Glomerular visceral epithelial cell (primary cell): ENCODE measurements at regions not wholly inside any gene's neighbourhood (a gene's known extent, or its start where the extent isn't known, plus 50 kb on each side); places are given as distances from the start of the nearest gene placed in this dataset.
"Not testable (repeated sequence)": the region's sequence is repeated elsewhere in the genome, so short reads cannot be mapped to it uniquely, and the experiment has no call there.

Source experiments
- DNase-seq: peaks from one replicate; pipeline ENCODE4 v3.0.0-alpha.2; 2016; ENCODE audit errors: extremely low spot score

DNA sequence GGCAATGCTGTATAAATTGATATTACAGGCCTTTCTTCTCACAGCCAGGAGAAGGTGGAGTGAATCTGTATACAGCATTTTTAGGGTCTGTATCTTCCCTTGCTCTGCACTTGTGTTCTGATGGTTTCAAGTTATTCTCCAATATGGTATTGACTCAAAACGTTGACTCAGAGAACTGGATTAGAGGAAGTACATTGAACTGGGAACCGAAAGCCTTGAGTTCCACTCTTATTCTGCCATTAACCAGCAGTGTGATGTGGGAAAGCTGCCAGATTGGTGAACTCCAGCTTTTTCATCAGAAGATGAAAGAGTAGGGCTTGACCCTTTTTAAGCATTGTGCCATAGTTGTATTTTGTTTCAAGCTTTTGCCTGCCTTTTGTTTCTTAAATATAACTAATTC lies 167.7 kb downstream of the SPRY2 start:
- DNase-seq = no peak

DNA sequence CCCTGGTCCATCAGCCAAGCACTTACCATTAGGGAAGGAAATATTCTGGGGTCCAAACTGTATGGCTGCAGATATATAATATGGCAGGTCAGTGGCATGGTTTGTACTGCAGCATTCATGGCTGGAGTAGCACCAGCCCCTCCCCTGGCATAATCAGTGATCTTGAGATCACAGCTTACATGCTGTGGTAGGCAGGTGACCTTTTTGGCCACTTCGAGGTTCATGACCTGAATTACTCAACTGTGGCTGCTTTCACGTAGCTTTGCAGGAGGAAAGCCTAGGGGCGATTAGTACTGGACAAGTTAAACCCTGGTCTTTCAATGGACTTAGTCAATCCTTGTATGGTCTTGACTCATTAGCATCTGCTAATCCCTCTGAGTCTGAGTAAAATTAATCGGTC lies 169.8 kb downstream of the SPRY2 start:
- no peak for DNase-seq

- DNase-seq = no peak
Observed at GRCh38 chr13:80168089-80168850, 172.7 kb downstream of the SPRY2 start.

- DNase-seq = no peak
Observed at GRCh38 chr13:80166352-80166751, 174.6 kb downstream of the SPRY2 start.

DNA sequence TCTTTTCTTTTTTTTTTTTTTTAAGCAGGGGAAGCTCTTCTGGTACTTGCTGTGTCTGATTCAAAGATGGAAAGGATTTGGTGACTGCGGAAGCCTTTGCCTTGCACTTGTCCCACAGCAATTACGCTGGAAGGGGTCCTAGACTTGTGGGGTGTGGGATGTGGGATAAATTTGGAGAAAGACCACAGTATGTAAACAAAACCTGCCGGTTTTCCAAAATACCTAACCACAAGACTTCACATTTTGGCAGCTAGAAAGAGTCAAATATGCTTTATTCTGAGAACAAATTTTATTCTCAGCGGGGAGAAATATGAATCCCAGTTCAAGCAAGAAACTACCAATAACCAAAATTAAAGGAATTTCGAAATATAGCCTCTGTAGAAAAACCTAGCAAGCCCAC lies 176.5 kb downstream of the SPRY2 start:
- no peak for DNase-seq

DNA sequence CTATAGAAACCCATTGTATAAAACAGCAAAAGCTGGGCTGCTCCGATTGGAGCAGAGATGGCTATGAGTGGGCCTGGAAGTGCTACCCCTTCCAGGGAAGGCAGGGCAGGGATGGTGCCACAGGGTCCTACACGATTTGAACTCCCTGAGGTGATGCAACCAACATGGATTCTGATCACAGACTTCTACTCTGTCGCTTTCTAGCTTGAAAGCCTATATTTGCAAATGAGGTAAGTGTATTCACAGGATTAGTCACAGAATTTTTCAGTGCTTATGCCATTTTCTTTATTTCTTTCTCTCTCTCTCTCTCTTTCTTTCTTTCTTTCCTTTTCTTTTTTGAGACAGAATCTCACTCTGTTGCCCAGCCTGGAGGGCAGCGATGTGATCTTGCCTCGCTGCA lies 179.0 kb downstream of the SPRY2 start:
- no peak for DNase-seq

GRCh38 chr13:80161219-80161618 lies 179.7 kb downstream of the SPRY2 start:
- DNase-seq = no peak

GRCh38 chr13:80160110-80160509 lies 180.8 kb downstream of the SPRY2 start:
- no peak for DNase-seq

DNA sequence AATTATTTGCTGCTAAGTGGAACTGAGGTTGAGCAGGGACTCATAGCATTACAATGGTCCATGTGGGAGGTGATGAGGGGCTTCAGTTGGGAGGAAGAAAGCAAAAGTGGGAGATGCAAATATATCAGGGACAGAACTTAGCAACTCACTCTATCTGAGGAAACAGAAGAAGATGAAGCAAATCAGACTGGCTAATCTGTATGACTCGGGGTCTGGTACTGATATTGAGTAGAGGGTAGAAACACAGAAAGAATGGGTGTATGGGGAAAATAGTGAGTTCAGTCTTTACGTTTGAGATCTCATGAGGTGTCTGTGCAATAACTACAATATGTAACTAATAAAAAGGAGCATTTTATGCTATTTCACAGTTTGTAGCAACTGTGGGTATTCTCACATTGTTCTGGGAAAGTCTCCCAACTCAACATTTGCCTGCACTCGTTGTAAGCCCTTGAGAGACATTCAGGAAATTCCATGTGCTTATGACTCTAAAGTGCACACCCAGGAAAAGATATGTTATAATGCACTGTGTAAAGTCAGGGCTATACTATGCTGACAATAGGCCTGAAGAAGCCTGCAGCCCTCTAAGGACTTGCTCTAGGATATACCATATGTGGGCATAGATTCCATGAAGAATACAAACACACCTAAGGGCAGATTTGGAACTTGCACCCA lies 183.5 kb downstream of the SPRY2 start:
- no peak for DNase-seq

- not testable (repeated sequence) for DNase-seq
Observed at GRCh38 chr13:80152142-80152541, 188.8 kb downstream of the SPRY2 start.

- DNase-seq = no peak
Observed at GRCh38 chr13:80151016-80151415, 189.9 kb downstream of the SPRY2 start.

DNA sequence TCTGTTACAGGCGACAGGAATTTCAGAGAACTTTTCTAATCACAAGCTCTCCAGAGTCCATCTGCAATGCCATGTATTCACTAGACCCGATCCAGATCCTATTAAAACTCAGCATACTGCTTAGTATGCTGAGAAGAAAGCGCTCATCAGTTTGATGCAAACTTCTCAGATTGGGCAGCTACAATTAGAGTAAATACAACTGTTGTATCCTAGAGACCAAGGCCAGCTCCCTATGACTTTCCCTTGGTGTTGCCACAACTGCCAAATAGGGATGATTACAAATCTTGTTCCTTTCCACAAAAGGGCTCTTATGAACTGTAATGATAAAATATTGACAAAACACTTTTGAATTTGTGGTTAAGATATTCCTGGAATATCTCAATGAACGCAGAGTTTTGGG lies 191.2 kb downstream of the SPRY2 start:
- no peak for DNase-seq

DNA sequence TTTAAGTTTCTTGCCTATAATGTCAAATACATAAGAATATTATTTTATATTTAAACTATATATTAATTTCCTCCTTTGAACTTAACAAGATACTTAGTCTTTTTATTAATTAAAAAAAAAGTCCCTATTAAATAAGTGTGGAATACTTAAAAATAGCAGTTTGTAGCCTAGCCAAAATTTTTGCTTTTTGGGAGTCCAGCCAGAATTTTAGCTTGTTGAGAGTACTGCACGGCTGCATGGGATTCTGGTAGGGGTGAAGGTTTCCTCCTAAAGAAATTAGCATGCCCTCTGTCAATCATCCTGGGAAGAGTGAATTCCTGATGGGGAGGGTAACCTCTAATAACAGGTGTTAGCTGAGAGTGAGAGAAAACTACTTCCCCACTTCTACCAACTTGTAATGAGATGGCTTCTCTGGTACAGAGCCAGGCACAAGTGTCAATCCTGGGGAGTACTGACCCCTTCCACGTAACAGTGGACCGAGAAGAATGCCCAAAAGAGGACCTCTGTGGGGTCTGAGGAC lies 195.7 kb downstream of the SPRY2 start:
- no peak for DNase-seq

DNA sequence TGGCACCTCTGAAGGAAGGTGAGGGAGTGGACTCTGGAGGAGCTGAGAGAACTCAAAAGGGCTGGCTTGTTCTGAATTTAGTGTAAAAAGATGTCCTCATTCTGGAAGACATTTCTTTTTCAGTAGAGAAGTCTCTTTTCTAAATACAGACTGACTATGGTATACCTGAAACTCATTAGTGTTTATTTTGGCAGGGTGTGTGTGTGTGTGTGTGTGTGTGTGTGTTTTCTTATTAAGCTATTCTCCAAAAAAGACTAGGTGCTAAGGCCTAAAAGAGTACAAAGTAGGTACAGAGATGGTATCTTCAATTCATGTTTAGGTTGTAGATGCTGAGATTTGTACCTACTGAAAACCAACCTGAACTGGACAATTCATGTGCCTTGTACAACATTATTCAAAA lies 196.4 kb downstream of the SPRY2 start:
- DNase-seq = no peak

DNA sequence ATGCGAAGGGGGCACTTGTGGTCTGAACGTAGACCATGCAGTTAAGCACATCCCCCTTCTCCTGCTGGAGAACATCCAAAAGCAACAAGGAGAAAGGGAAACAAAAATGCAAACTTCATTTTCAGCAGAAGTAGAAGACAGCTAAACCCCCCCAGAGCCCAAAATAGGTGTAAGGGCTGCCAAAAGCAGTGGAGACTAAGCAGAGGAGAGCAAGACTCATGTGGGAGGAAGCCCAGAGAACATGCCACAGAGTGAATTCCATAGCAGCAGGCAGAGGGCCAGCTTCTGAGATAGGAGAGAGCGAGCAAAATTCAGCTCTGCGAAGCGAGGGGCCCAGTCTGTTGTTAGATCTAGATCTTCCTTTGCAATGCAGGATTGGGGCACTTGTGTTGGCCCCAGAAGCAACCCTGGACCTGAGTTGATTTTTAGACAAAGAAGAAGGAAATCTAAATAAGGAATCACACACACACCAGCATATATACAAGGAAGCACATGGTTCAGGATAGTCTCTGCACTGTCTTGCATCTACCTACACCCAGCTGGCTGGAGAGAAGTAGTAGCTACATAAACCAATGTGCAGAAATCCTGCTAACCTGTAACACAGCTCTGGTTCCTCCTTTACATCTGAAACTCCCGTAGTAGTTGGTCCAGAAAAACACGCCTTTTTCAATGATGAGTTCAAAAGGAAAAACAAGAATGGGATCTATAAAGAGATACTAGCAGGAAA lies 199.6 kb downstream of the SPRY2 start:
- DNase-seq = no peak

DNA sequence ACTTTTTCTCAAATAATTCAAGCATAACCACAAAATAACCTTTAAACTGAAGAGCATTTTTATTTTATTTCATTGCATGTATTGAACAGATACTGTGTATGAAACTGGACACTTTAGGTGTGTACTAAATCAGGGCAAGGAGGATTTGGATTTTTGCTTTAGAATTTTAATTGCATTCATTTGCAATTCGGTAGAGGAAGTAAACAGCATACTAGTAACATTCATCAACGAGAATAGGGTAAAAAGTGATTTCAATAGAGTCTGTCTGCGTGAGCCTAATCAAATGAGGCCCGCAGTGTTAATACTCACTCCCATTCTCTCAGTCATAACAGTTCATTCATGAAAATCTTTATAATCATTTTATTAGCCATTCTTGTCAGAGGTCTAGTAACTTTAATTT lies 200.2 kb downstream of the SPRY2 start:
- no peak for DNase-seq

GRCh38 chr13:80139196-80139595 lies 201.7 kb downstream of the SPRY2 start:
- no peak for DNase-seq

DNA sequence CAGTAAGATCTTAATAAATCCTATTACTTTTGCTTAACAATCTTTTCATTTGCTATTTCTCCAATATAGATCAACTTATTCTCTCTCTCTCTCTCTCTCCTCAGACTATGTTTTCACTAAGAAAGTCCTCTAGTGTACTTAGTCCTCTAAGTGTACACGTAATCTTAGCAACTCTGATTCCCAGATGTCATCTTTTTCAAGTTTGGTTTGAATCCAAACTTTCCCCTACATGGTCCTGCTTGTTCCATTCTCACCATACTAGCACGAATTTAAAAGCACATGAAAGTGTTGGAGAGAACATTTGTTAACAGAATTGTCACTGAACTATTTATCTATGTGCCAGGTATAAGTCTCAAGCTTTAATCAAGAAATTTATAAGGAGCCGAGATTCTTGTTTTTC lies 202.9 kb downstream of the SPRY2 start:
- DNase-seq = no peak

- DNase-seq = no peak
Observed at GRCh38 chr13:80134346-80134745, 206.6 kb downstream of the SPRY2 start.

DNA sequence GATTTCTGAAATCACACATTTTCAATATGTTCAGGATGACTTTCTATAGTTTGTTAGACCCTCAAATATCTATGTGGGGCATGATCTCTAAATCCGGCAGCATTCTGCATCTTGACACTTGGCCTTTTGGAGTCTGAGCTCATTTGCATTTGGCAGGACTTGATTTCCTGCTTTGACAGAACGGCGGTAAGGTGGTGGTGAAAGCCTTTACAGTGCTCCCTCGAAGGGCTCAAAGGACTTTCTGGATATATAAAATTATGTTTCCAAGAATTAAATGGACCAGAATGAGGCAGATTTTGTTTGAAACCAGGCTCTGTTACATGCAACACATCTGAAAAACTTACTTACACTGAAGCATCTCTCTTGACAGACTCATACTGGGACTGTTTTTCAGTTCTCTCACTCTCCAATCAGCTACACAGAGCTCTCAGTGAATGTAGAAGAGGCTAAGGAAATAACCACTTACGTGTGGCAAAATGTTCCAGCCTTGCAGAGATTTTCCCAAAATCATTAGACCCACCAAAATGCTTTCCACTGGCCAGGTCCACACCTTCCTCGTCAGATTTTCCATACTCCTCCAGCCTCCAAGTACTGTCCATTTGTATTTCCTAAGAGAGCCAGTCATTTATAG lies 207.2 kb downstream of the SPRY2 start:
- DNase-seq = no peak

- DNase-seq = peak; percentile 29
Observed at GRCh38 chr13:80132741-80133601, 208.0 kb downstream of the SPRY2 start.
